GM20000 (cell line): ENCODE measurements at regions not wholly inside any gene's neighbourhood (a gene's known extent, or its start where the extent isn't known, plus 50 kb on each side); places are given as distances from the start of the nearest gene placed in this dataset.

Source experiments
- DNase-seq: peaks from one replicate; pipeline ENCODE4 v3.0.0; 2012; ENCODE audit warnings: low spot score
- CTCF ChIP-seq: IDR thresholded peaks from 2 replicates; pipeline ENCODE4 v1.5.1; 2012; ENCODE audit warnings: mild to moderate bottlenecking, control low read depth; ENCODE audit errors: extremely low read depth, missing control alignments

GRCh38 chr13:76474356-76474755, 411.8 kb downstream of the KCTD12 start:
- no peak for TF ChIP-seq CTCF
- no peak for DNase-seq

- DNase-seq = peak; percentile 53
- TF ChIP-seq CTCF = peak; percentile 36
Measured at GRCh38 chr13:76473552-76474134, 412.6 kb downstream of the KCTD12 start.

GRCh38 chr13:76472916-76473315, 413.3 kb downstream of the KCTD12 start:
- TF ChIP-seq CTCF = no peak
- DNase-seq = no peak

GRCh38 chr13:76471486-76471885, 414.7 kb downstream of the KCTD12 start:
- no peak for TF ChIP-seq CTCF

GRCh38 chr13:76470991-76471390, 415.2 kb downstream of the KCTD12 start:
- DNase-seq = no peak
- no peak for TF ChIP-seq CTCF

More at GRCh38 chr13:76471486-76471885, 414.7 kb downstream of the KCTD12 start:
- no peak for DNase-seq

GRCh38 chr13:76466043-76466442, 420.2 kb downstream of the KCTD12 start:
- no peak for DNase-seq
- TF ChIP-seq CTCF = no peak

GRCh38 chr13:76463314-76463713, 422.9 kb downstream of the KCTD12 start:
- DNase-seq = no peak
- no peak for TF ChIP-seq CTCF

- TF ChIP-seq CTCF = no peak
- no peak for DNase-seq
Measured at GRCh38 chr13:76461999-76462398, 424.2 kb downstream of the KCTD12 start.
